ENCODE measurements at regions not wholly inside any gene's neighbourhood (a gene's known extent, or its start where the extent isn't known, plus 50 kb on each side); places are given as distances from the start of the nearest gene placed in this dataset.

DNA sequence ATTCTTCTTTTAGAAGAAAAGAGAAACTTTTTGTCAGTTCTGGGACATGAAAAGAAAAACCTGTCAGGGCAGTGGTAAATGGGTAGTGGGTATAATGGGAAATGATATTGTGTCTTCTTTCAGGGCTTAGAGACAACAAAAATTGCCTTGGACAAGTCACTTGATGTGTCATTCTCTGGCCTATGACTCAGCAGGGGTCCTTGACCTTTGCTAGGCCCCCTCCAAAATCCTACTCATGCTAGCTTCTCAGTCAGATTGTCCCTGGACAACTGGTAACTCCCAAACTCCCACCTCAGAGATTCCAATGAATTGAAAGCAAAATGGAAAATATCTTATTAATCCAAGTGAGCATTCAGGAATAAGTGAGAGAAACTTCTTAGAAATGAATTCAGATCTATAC is 258.8 kb upstream of the SPRY2 start:
- no peak for FAIRE-seq

DNA sequence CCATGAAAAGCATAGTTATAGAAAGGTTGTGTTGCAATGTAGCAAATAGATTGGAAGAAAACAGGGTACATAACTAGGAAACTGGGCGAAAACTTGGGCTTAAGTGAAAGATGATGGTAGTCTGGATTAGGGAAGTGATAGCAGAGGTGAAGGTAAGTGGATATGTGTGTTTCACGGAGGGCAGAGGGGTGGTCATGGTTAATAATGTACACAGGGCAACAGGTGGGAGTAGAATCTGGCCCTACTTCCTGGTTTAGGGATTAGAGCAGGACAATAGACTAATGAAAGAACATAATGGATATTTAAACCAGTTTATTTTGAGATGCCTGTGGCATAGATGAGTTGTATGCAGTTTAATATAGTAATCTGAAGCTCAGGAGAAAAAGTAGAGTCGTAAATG is 257.3 kb upstream of the SPRY2 start:
- FAIRE-seq: no peak

DNA sequence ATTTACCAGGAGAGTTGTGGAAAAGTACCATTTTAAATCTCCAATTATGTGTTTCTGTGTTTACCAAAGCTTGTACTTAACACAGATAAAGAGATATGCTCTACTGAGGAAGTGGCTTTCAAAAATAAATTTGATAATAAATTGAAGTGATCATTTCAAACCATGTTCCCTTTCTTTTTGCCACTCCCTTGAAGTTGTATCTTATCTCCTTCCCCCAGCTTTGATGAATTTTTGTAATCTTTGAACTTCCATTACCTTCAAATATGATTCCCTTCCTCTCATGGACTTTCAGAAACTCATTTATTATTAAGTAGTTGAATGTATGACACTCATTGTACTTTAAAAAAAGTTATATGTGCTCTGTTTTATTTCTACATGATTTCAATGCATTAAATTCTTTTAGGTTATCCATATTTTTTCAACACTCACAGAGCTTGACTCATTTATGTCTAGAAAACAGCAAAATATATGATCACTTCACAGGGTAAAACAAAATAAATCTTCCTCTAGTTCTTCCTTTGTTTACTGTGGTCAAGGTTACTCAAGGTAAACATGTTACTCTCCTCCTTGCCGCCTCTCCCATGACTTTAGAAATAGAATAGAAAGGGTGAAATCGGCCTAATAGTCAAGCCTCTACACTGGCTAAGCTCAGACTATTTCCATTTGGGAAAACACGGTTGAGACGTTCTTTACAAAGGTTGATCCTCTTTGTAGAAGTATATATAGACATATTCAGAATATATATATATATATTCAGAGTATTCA is 251.2 kb upstream of the SPRY2 start:
- no peak for FAIRE-seq

DNA sequence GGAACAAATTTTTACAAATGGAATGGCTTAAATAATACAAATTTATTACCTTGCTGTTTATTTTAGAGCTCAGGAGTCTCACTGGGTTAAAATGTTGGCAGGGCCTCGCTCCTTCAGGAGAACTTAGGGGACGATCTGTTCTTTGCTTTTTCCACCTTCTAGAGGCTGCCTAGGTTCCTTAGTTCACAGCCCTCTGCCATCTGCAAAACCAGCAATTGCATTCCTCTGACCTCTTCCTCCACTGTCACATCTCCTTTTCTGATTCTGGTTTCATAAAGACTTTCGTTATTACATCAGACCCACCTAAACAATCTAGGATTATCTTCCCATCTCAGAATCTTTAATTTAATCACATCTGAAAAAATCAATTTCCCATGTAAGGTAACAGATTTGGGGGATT is 249.6 kb upstream of the SPRY2 start:
- no peak for FAIRE-seq

DNA sequence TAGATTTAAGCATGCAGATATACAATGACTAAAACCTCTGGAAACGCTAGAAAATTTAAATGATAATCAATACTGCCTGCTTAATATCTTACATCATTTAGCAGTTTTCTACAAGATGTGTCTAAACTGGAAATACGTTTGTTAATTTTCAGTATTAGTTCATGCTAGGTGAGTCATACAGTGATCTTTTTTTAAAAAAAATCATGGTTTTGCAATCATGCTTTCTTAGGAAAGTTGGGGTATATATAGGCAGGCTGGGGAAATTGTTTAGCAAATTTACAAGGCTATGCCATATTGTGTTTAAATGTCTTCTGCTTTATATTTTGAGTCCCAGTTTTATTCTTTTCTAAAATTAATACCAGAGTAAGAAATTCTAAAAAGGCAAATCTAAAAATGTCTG is 245.4 kb upstream of the SPRY2 start:
- no peak for FAIRE-seq

DNA sequence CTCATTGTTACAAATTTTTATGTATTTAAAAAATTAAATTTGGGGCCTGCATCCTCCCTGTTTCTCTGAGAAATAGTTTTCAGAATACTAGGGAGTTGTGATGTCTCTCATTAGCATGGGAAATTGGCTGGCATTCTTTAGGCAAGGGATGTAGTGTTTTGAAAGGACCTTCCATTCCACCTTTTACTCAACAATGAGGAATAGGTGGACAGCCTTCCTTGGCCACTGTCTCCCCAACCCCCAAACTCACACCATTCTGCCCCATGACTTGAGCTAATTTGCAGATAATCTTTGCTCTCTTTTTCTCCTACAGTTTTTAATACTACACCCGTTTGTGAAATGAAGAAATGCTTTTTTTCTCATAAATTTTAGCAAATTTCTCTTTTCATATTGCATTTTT is 244.6 kb upstream of the SPRY2 start:
- no peak for FAIRE-seq

DNA sequence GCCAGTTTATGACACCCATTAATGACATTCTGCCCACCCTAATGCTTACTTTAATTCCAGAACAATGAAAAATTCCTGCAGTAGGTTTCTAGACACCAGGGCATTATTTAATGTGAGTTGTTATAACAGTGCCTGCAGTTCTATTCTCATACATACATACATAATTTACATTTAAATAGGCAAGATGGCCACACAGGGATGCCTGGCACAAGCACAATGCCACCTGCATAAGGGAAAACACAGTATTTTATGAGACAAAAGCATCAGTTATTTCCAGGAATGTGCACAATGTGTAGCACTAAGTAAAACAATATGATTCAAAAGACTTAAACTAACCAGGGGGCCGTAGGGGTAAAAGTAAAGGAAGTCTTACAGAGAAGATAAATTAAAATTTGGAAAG is 243.9 kb upstream of the SPRY2 start:
- no peak for FAIRE-seq

DNA sequence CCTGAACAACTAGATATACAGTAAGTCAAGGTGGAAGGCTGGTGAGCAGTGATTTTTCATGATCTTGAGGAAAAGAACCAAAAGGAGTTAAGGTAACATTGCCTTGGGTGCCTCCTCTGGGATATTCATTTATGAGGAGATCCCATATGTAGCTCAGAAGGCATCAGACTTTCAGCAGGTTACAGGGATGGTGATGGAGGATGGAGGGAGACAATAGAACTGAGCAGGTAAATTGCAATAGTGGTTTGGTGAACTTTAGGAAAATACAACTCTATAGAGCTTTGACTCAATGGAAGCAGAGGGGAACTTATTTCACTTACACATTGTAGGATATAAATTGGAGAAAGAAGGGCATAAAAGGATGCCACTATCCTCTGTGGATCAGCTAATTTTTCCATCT is 243.4 kb upstream of the SPRY2 start:
- FAIRE-seq: no peak

DNA sequence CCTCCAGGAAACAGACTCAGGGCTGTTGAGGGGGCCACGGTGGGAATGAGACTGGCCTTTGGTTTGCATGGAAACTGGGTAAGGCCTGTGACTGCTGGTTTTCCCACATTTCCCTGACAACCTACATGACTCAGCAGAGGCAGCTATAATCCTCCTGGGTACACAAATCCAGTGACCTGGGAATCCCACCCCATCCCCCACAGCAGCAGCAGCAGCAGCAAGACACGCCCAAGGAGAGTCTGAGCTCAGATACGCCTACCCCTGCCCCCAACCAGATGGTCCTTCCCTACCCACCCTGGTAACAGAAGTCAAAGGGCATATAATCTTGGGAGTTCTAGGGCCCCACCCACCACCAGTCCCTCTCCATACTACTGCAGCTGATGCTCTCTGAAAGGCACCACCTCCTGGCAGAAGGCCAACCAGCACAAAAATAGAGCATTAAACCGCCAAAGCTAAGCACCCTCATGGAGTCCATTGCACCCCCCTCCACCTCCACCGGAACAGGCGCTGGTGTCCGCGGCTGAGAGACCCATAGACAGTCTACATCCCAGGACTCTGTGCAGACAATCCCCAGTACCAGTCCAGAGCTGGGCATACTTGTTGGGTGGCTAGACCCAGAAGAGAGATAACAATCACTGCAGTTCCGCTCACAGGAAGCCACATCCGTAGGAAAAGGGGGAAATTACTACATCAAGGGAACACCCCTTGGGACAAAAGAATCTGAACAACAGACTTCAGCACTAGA is 237.2 kb upstream of the SPRY2 start:
- FAIRE-seq: no peak

DNA sequence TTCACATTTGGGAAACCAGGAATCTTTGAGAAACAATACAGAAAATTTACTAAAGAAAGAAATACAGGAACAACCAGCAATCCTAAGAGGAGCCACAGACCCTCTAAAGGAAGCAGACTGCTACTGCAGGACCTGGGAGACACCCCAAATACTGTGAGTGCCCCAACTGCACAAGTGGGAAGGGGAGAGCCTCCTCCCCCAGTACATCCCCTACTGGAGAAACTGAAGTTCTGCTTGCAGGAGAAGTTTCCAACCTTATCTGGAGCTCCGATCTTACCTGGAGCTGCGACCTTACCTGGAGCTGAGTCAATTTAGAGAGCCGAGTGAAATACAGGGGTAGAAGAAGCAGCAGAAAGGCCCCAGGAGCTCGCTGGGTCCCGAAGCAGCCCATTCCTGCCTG is 236.4 kb upstream of the SPRY2 start:
- no peak for FAIRE-seq

DNA sequence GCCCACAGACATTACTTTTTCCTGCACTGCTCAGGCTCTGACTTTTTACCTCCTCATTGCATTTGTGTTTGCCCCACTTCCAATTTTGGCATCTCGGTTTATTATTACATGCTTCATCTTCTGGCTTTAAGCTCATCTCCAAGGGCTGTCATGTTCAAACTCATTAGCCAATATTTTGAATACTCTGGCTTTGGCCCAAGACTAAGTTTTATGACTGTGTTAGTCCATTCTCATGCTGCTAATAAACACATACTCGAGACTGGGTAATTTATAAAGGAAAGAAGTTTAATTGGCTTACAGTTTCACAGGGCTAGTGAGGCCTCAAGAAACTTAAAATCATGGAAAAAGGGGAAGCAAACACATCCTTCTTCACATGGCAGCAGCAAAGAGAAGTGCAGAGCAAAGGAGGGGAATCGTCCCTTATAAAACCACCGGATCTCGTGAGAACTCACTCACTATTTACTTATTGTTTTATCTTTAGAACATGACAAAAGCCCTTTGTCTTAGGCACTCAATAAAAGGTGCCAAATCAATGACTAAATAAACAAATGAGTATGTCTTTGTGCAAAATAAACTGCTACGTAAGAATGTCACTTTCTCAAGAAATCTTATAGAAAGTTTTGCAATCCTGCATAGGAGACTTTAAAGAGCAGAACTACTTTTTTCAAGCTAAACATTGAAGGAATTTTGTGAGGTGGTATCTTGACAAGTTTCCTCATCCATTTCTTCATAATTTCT is 233.4 kb upstream of the SPRY2 start:
- FAIRE-seq: no peak

DNA sequence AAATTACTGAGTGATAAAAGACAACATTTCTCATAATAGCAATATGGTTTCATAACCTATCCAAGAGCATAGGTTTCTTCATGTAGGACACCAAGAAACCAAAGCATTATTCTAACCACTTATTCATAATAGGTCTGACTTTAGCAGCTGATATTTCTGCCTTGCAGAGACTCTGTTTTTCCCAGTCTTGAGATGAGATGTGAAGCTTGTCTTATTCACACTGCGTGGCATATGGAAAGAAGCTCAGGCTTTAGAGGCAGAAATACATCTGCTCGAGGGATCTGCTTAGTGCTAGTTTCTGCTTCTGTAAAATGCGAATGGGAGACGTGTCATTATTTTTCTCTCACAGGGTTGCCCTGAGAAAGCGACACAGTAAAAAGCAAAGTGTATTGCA is 232.0 kb upstream of the SPRY2 start:
- FAIRE-seq: no peak

DNA sequence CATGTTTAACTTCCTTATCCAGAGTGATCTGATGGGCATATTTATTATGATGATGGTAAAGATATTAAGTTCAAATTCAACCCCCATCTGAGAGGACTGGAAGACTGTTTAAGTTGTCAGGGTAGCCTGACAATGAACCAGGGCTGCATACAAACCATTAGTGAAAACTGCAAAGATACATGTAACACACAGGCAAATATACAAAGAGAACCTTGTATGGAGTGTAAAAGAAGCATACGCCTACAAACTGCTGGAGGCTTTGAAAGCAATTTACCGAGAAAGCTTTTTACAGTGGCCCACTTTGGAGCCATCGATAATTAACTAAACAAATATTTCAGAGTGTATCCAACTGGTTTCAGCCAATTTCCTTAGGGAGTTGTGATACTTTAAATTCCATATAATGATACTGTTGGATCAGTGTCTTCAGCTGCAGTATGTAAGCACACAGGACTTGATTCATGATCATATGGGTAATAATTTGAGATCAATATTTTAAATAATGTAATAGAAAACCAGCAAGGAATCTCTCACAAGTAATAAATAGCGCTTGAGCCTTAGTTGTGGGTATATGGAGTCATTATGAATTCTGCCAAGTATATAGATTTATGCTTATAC is 231.5 kb upstream of the SPRY2 start:
- FAIRE-seq: no peak

DNA sequence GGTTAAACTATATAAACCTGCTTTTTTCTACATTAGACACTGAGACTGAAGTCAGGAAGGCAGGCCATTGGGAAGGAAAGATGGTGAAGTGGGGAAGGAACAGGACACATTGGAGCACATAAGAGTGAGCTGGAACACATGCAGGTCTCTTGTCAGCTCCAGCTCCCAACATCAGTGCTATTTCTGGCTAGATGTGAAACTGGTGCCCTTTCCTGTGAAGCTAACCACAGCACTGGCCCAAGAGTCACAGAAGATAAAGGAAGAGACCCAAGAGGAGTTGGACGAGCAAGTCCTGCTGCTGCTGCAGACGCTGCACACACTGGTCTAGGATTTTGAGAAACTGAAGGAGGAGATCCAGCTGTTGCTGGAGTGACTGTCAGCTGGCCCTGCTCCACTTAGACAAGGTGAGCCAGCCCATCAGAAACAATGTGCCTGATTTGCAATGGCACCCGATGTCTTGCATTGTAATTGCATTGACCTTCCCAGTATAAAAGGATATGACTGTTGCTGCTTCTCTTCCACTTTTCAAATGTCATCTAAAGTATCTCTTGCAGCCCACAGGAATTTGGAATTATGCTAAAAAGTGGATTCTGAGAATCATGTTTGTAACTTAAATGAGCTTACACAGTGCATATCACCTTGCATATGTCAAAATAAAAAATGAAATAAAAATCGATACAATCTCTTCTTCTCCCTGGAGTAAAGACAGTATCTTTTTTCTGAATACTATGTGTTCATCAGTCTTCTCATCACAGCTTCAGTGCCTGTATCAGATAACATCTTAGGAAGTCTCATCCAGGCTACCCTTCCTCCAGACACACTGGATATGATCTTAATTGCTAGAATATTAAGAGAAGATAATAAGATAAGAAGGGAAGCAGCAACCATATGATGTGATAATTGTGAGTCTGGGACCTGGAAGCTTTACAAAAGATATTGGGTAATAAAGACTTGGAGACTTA is 230.7 kb upstream of the SPRY2 start:
- FAIRE-seq: no peak

DNA sequence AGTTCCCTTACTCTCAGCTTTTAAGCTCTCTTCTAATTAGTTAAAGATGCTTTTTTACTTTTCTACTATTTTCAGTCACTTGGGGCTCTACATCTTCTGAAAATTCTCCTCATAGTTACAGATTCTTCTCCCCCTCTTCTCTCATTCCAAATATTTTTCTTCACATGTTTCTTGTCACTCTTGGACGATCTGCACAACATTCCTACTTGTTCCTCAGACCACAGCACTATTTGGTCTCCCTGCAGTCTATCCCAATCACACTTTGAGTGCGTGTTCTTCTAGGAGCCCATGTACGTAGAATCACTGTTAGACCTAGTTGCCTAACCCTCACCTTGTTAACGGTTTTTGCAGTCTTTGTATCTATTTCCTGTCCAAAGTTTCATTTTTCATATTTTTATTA is 222.5 kb upstream of the SPRY2 start:
- FAIRE-seq: no peak

DNA sequence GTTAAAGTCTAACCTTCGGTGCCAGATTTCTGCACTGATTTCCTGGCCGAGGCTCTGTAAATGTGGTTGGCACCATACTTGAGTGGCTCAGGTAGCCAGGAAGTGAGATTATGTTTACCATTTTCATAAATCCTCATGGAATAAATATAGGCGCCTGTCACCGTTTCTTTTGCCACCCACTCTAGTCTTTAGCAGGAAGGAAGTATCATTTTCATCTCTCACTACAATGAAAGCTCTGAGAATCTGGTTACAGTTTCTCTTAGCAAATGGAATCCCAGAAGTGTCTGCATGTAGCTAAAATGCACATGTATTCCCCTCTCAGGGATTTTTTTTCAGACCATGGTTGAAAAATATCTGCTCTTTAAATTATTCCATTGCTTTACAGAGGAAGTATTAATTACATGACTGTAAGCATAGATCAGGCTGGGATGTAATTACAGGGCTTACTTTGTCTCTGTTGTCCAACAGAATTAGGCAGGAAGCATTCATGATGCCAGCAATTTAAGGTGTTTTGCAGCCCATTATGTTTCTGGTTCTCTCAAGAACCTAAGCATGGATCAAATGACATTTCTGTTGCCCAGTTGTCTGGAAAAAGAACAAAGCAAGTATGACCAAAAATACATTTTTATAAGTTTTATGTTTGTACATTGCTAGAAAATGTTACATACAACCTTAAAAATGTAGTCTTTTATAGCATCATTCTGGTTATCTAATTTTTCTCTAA is 221.7 kb upstream of the SPRY2 start:
- FAIRE-seq: no peak

DNA sequence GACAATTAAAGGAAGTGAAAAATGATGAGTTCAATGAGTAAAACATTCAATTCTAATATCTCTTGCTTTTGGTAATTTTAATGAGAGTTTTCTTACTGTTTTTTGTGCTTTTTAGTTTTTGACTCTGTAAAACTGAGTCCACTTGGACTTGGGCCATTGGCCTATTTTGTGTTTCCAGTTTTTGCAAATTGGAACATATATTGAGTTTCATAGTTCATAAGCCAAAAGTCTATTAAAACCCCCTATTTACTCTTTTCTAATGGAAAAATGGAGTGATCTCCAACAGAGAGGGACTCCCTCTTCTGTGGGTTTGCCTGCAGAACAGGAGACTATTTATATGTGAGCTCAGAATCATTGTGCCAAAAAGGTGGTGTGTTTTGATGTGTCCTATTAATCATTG is 219.7 kb upstream of the SPRY2 start:
- FAIRE-seq: no peak

DNA sequence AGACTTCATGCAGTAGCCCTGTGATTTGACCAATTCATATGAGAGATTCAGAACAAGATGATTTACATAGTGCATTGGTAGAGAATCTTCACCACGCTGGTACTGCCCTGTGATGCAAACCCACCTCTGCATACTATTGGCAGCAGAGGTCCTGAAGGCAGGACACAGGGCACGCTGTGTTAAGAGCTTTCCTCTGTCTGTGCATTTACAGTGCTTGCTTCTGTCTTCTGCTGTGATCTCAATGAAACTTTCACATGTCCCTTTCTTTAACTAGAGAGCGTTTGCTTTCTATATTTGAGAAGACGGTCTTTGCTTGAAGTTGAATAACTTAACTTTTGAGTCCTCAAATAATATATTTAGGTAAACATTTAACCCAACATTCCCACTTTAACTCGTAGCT is 219.0 kb upstream of the SPRY2 start:
- no peak for FAIRE-seq

DNA sequence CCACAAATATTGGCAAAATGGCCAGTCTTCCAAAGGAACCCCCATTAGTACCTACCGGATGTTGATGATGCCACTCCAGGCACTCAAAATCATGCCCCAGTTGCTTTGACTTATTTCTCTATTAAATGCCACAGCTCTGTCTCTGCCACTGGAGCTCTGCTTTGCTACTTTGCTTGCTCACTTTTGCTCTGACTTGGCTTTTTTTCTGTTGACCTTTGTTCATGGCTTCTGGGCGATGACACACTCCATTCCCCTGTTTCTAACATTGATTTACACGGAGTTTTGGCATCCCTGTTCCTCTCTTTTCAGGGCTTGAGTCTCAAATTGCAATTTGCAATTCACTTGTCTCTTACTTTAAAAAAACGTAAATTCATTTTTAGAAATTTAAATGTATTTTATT is 217.1 kb upstream of the SPRY2 start:
- FAIRE-seq: no peak

DNA sequence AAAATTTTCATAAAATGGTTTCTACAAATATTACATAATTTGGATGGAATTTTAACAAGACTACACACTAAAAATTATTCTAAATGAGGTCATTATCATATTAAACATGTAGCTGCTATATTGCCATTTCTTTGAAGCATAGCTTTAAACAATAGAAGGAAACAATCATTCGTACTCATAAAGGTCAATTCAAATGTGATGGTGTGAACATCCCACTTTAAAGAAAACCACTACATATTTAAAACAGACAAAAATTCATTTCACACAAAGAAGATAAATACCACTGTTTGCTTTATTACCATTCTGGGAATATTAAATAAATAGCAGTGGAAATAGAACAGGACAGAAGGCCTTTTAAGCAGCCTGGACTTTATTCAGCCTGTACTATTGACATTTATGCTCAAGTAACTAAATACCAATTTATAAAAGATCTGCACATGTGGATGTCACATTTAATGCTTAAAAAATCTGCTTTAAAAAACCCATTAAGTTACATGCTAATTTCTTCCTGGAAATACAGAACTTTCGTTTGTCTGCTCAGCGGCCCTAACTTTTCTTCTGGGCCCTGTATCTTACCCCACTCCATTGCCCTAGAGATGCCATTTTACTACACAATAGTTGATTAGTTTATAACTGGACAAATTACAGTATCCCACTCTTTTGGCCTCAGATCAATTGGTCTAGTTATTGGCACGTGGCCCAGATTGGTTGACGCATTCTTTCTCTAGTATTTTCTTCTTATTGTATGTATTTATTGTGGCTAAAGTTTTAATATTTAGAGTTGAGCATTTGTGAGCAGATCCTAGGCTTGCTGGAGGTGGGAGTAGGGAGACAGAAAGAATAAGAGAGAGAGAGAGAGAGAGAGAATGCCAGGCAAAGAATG is 215.1 kb upstream of the SPRY2 start:
- peak; percentile 76 for FAIRE-seq

Data from islet of Langerhans (tissue), 1 donor.